GM12891 (cell line): ENCODE measurements at regions not wholly inside any gene's neighbourhood (a gene's known extent, or its start where the extent isn't known, plus 50 kb on each side); places are given as distances from the start of the nearest gene placed in this dataset.

ENCODE experiments used
- POLR2AphosphoS5 ChIP-seq: IDR thresholded peaks from 2 replicates; pipeline ENCODE4 v1.6.1; 2011; ENCODE audit warnings: low read depth, low read length, control low read depth
- SPI1 ChIP-seq: IDR thresholded peaks from 2 replicates; pipeline ENCODE4 v1.6.1; 2011; ENCODE audit warnings: low read depth, low read length, control low read depth
- TAF1 ChIP-seq: IDR thresholded peaks from 2 replicates; pipeline ENCODE4 v1.6.1; 2011; ENCODE audit warnings: low read depth, low read length, control low read depth

DNA sequence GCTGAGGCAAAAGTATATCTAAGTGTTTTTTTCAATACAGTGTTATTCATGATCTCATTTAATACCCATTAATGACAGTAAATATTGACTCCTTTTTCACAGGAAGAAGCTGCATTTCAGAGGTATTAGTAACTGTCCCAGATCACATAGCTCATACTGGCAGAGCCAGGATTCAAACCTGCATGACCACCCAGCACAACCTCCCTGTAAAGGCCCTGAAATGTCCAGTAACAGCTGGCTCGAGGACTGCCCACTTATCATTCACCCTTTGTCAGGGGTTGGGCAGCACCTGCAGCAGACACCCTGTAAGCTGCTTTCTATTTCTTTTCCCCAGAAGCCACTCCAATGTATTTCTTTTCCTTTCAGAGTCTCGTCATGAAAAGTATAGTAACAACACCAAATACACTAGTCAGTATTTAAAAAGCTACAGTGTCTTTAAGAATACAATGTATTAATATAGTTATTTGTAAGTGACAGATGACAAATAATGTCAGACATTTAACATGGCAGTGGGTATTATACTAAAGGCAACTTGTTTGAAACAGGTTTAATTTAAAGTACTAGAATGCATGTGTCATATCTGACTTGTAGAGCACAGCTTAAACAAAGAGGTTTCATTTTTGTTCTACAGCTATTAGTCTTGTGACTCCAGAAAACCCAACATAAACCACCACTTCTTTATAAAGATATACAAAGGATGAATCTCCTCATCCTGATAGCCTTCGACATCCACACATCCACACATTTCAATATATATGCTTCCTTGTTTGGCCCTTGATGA, 841.6 kb upstream of the GJE1 start:
- no peak for TF ChIP-seq TAF1
- no peak for TF ChIP-seq POLR2AphosphoS5
- TF ChIP-seq SPI1: no peak
